PC-9 (cell line): ENCODE measurements at regions not wholly inside any gene's neighbourhood (a gene's known extent, or its start where the extent isn't known, plus 50 kb on each side); places are given as distances from the start of the nearest gene placed in this dataset.

ENCODE experiments used
- EZH2 ChIP-seq: fragments of 200-600 bp; sonication (generic); IDR thresholded peaks from 2 replicates; pipeline ENCODE4 v1.8.0; 2017; ENCODE audit warnings: antibody characterized with exemption, low read depth
- TF ChIP-seq, protein P1 (sequence below): fragments of 200-600 bp; sonication (generic); conservative IDR thresholded peaks from 2 replicates; pipeline ENCODE4 v1.6.1; 2017; ENCODE audit warnings: mixed run types, antibody characterized with exemption, mild to moderate bottlenecking, moderate library complexity

GRCh38 chr2:49236316-49236715 lies 82.0 kb upstream of the FSHR start:
- TF ChIP-seq, protein P1, sequence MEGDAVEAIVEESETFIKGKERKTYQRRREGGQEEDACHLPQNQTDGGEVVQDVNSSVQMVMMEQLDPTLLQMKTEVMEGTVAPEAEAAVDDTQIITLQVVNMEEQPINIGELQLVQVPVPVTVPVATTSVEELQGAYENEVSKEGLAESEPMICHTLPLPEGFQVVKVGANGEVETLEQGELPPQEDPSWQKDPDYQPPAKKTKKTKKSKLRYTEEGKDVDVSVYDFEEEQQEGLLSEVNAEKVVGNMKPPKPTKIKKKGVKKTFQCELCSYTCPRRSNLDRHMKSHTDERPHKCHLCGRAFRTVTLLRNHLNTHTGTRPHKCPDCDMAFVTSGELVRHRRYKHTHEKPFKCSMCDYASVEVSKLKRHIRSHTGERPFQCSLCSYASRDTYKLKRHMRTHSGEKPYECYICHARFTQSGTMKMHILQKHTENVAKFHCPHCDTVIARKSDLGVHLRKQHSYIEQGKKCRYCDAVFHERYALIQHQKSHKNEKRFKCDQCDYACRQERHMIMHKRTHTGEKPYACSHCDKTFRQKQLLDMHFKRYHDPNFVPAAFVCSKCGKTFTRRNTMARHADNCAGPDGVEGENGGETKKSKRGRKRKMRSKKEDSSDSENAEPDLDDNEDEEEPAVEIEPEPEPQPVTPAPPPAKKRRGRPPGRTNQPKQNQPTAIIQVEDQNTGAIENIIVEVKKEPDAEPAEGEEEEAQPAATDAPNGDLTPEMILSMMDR: no peak
- TF ChIP-seq EZH2: no peak
